ENCODE measurements at regions not wholly inside any gene's neighbourhood (a gene's known extent, or its start where the extent isn't known, plus 50 kb on each side); places are given as distances from the start of the nearest gene placed in this dataset.

GRCh38 chr4:17328141-17328815 is 183.6 kb downstream of the QDPR start:
- Histone ChIP-seq H3K27ac (peak overlapping the region in 1 of 5 donors; percentile 36), H3K4me3 (no peak overlapping the region), H3K36me3 (replicated peaks in 1 of 2) (no peaks in the 10 kb centered on the region), H3K4me1 (replicated peaks in 1 of 2) (peaks cover 6 to 8% of the 10 kb centered on the region in 2 donors), H3K27me3 (no peaks in the 10 kb centered on the region), H3K9me3 (replicated peaks in 1 of 3) (no peaks in the 10 kb centered on the region)
- no peak for DNase-seq
- intact Hi-C loops (cut with DNase I): loop anchor here in 1 of 2 donors (10.0 kb wide), 2 partner anchors 413 to 533 kb away; no protein-coding TSS in a partner anchor
- no peak for TF ChIP-seq CTCF (IDR thresholded peaks at IDR 0.05)
- WGBS, 4 donors: 53 to 62% (median 62%) methylated on average over 5 of the region's 5 CpGs

GRCh38 chr4:17327591-17327990 is 184.3 kb downstream of the QDPR start:
- no peak for DNase-seq

GRCh38 chr4:17326756-17327155 is 185.1 kb downstream of the QDPR start:
- no peak overlapping the region for H3K27ac ChIP-seq
- no peak for DNase-seq
- 65 to 72% (median 69%) methylated on average over 2 of the region's 2 CpGs for WGBS, 4 donors
- peaks cover 6 to 8% of the 10 kb centered on the region in 2 donors for H3K4me1 ChIP-seq (replicated peaks in 1 of 2)
- TF ChIP-seq POLR2A (IDR thresholded peaks at IDR 0.05) (no peak), CTCF (IDR thresholded peaks at IDR 0.05) (no peak)
- intact Hi-C loops (cut with DNase I): loop anchor here in 1 of 2 donors (10.0 kb wide), 2 partner anchors 412 to 532 kb away; no protein-coding TSS in a partner anchor
- no peaks in the 10 kb centered on the region for H3K9me3 ChIP-seq (replicated peaks in 1 of 3)
- H3K4me3 ChIP-seq: no peak overlapping the region
- H3K36me3 ChIP-seq (replicated peaks in 1 of 2): no peaks in the 10 kb centered on the region
- H3K27me3 ChIP-seq: no peaks in the 10 kb centered on the region

More at GRCh38 chr4:17327591-17327990, 184.3 kb downstream of the QDPR start:
- no peak for TF ChIP-seq POLR2A (IDR thresholded peaks at IDR 0.05)
- no peaks in the 10 kb centered on the region for H3K9me3 ChIP-seq (replicated peaks in 1 of 3)
- peaks cover 6 to 8% of the 10 kb centered on the region in 2 donors for H3K4me1 ChIP-seq (replicated peaks in 1 of 2)
- intact Hi-C loops (cut with DNase I): loop anchor here in 1 of 2 donors (10.0 kb wide), 2 partner anchors 413 to 533 kb away; no protein-coding TSS in a partner anchor
- H3K4me3 ChIP-seq: no peak overlapping the region
- no peaks in the 10 kb centered on the region for H3K36me3 ChIP-seq (replicated peaks in 1 of 2)
- WGBS, 4 donors: 68 to 84% (median 76%) methylated on average over 6 of the region's 6 CpGs
- H3K27me3 ChIP-seq: no peaks in the 10 kb centered on the region
- H3K27ac ChIP-seq: no peak overlapping the region

GRCh38 chr4:17325098-17325497 is 186.8 kb downstream of the QDPR start:
- TF ChIP-seq POLR2A (IDR thresholded peaks at IDR 0.05): no peak
- WGBS, 4 donors: 88 to 96% (median 94%) methylated on average over 2 of the region's 2 CpGs
- Histone ChIP-seq H3K9me3 (replicated peaks in 1 of 3) (no peaks in the 10 kb centered on the region), H3K27me3 (no peaks in the 10 kb centered on the region), H3K4me3 (no peak overlapping the region), H3K4me1 (replicated peaks in 1 of 2) (peaks cover 6 to 8% of the 10 kb centered on the region in 2 donors), H3K36me3 (replicated peaks in 1 of 2) (no peaks in the 10 kb centered on the region), H3K27ac (no peak overlapping the region)
- intact Hi-C loops (cut with DNase I): loop anchor here in 1 of 2 donors (10.0 kb wide), 2 partner anchors 410 to 530 kb away; no protein-coding TSS in a partner anchor
- no peak for DNase-seq

- H3K27ac ChIP-seq: no peak overlapping the region
- intact Hi-C loops (cut with DNase I): loop anchor here in 1 of 2 donors (10.0 kb wide), 2 partner anchors 410 to 530 kb away; no protein-coding TSS in a partner anchor
- WGBS, 4 donors: 6 to 9% (median 7%) methylated on average over 11 of the region's 11 CpGs
- no peaks in the 10 kb centered on the region for H3K9me3 ChIP-seq (replicated peaks in 1 of 3)
- no peaks in the 10 kb centered on the region for H3K36me3 ChIP-seq (replicated peaks in 1 of 2)
- H3K27me3 ChIP-seq: no peaks in the 10 kb centered on the region
- TF ChIP-seq POLR2A (IDR thresholded peaks at IDR 0.05) (no peak), CTCF (IDR thresholded peaks at IDR 0.05) (peak; percentile 53 to 75 (median 62))
- peak; percentile 23 to 64 (median 45) for DNase-seq
- peaks cover 6 to 8% of the 10 kb centered on the region in 2 donors for H3K4me1 ChIP-seq (replicated peaks in 1 of 2)
- H3K4me3 ChIP-seq: no peak overlapping the region
These were observed 187.5 kb downstream of the QDPR start for GRCh38 chr4:17324386-17324830.
